Progenitor cell of endocrine pancreas (in vitro differentiated cells): ENCODE measurements at regions not wholly inside any gene's neighbourhood (a gene's known extent, or its start where the extent isn't known, plus 50 kb on each side); places are given as distances from the start of the nearest gene placed in this dataset.
"Not testable (repeated sequence)": the region's sequence is repeated elsewhere in the genome, so short reads cannot be mapped to it uniquely, and the experiment has no call there.

Experiments used
- DNase-seq: peaks from one replicate; pipeline ENCODE4 v3.0.0; 2021; ENCODE audit warnings: low spot score; ENCODE audit not compliant: unreplicated experiment
- H3K27ac Mint-ChIP-seq: 2 replicates; pipeline ENCODE4 v1.8.0; 2021; ENCODE audit warnings: mild to moderate bottlenecking, moderate library complexity, mixed read lengths
- H3K27me3 Mint-ChIP-seq: 2 replicates; pipeline ENCODE4 v1.8.0; 2021; ENCODE audit warnings: mixed read lengths
- H3K36me3 Mint-ChIP-seq: 2 replicates; pipeline ENCODE4 v1.8.0; 2022; ENCODE audit warnings: mixed read lengths; ENCODE audit not compliant: insufficient read depth
- H3K4me1 Mint-ChIP-seq: 2 replicates; pipeline ENCODE4 v1.8.0; 2021; ENCODE audit warnings: low read depth, mixed read lengths
- H3K4me3 Mint-ChIP-seq: 2 replicates; pipeline ENCODE4 v1.8.0; 2021; ENCODE audit warnings: low read depth, mild to moderate bottlenecking, moderate library complexity, mixed read lengths
- H3K9me3 Mint-ChIP-seq: 2 replicates; pipeline ENCODE4 v1.8.0; 2021; ENCODE audit warnings: low read depth, mixed read lengths
- TF ChIP-seq, protein P1 (sequence below): fragments of 200-600 bp; sonication (generic); IDR thresholded peaks from one replicate; pipeline ENCODE4 v1.5.0; 2021; ENCODE audit warnings: antibody characterized with exemption, mild to moderate bottlenecking; ENCODE audit not compliant: unreplicated experiment

DNA sequence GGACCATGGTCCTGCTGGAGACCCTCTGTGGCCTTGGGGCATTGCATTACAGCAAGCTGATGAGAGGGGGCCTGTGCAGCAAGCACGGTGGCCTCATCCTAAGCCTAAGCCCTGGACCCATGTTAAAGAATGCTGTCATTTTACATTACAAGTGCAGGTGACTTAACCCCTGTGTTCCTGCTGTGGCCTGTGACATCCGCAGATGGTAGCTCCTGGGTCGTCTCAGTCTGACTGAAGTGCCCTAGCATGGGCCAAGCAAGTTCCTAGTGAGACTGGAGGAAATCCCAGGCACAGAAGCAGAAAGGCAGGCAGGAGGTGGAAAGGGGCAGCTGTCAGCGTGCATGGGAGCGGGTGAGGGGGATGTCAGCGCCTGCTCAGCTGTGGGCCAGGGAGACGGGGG lies 252.4 kb downstream of the FNDC1 start:
- TF ChIP-seq, protein P1, sequence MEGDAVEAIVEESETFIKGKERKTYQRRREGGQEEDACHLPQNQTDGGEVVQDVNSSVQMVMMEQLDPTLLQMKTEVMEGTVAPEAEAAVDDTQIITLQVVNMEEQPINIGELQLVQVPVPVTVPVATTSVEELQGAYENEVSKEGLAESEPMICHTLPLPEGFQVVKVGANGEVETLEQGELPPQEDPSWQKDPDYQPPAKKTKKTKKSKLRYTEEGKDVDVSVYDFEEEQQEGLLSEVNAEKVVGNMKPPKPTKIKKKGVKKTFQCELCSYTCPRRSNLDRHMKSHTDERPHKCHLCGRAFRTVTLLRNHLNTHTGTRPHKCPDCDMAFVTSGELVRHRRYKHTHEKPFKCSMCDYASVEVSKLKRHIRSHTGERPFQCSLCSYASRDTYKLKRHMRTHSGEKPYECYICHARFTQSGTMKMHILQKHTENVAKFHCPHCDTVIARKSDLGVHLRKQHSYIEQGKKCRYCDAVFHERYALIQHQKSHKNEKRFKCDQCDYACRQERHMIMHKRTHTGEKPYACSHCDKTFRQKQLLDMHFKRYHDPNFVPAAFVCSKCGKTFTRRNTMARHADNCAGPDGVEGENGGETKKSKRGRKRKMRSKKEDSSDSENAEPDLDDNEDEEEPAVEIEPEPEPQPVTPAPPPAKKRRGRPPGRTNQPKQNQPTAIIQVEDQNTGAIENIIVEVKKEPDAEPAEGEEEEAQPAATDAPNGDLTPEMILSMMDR = no peak
- Mint-ChIP-seq H3K4me3 (no peak overlapping the region), H3K9me3 (no peaks in the 10 kb centered on the region), H3K27me3 (peaks cover 3% of the 10 kb centered on the region), H3K4me1 (peaks cover 3% of the 10 kb centered on the region), H3K36me3 (no peaks in the 10 kb centered on the region), H3K27ac (no peak overlapping the region)
- DNase-seq = no peak

DNA sequence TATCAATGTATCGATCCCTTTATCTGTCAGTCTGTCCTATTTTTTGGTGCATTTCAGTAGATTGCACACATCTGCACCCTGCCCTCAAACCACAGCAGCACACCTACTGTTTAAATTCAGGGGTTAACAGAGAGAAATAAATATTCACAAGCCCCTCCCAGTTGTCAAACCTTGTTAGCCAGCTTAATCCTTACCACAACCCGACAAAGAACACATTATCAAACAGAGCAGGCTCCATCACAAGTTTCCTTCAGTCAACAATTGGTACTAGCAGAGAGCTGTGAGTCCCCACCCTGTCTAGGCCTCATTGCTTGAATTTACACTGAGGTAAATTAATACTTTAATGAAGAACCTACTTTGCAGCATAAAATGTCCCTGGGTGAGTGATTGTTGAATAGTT lies 249.8 kb downstream of the FNDC1 start:
- Mint-ChIP-seq H3K27ac (no peak overlapping the region), H3K9me3 (peaks cover 15% of the 10 kb centered on the region)
- TF ChIP-seq, protein P1 = no peak

DNA sequence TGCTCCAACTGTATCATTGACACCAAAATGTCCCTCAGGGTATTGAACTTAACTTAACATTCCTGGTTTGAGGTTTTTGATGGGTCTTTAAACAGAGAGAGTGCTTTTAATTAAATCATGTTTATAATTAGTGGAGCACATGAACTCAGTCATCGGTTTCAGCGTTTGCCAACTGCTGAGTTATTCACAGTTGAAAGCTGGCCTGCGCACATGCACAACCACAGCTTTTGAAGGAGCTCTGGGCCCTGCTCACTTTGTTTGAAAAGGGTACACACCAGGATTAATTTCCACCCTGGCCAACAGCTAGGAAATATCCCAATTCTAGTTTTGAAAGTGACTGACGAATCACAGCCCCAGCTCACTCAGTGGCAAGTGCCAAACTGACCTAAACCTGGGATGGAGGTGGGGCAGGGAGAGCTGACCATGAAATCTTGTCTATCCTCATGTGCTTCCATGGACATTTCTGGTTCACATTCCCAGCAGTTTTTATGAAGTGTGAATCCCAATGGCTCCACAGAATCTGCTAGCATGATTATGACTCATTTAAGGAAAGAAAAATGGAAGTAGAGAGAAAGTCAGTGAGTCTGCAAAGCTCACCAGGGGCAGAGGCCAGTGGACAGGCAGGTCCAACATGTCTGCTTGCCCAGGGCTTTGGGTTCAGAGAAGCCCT lies 247.8 kb downstream of the FNDC1 start:
- Mint-ChIP-seq H3K36me3 (peaks cover 2% of the 10 kb centered on the region), H3K27me3 (peaks cover 11% of the 10 kb centered on the region), H3K9me3 (peaks cover 15% of the 10 kb centered on the region), H3K27ac (no peak overlapping the region), H3K4me3 (no peak overlapping the region), H3K4me1 (peaks cover 3% of the 10 kb centered on the region)
- TF ChIP-seq, protein P1 = no peak
- DNase-seq = no peak

More for the DNA sequence above, 249.8 kb downstream of the FNDC1 start:
- Mint-ChIP-seq H3K4me3 (no peak overlapping the region), H3K36me3 (peaks cover 2% of the 10 kb centered on the region), H3K27me3 (peaks cover 3% of the 10 kb centered on the region), H3K4me1 (peaks cover 3% of the 10 kb centered on the region)
- no peak for DNase-seq

DNA sequence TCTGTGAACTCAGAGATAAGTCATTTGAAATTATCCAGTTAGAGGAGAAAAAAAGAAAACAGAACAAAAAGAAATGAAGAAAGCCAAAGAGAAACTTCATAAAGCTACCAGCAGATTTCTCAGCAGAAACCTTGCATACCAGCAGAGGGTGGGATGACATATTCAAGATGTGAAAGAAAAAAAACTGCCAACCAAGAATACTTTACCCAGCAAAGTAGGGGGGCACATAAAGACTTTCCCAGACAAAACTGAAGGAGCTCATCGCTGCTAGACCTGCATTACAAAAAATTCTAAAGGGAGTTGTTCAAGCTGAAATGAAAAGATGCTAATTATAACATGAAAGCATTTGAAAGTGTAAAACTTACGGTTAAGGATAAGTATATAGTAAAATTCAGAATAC lies 246.3 kb downstream of the FNDC1 start:
- TF ChIP-seq, protein P1 = no peak
- Mint-ChIP-seq H3K4me1 (peaks cover 3% of the 10 kb centered on the region), H3K27me3 (peaks cover 17% of the 10 kb centered on the region), H3K27ac (no peak overlapping the region), H3K4me3 (no peak overlapping the region), H3K9me3 (peaks cover 15% of the 10 kb centered on the region), H3K36me3 (peaks cover 2% of the 10 kb centered on the region)
- no peak for DNase-seq

DNA sequence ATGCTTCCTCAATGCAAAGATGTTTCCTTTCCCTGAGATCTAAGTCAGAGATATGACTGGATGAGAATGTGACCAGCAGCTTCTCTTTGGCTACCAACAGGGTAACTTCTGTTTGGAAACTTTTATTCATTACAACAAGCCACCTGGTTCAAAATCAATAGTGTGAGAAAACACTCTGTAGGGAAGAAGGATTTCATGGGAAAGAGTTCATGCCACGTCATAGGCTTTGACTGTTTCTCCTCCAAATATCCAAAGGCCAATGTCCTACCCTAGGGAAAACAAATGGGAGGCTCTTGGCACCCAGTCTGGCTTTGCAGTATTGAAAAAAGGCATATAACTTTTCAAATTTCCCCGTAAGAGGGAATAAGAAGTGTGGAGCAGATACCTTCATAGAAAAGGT lies 245.5 kb downstream of the FNDC1 start:
- Mint-ChIP-seq H3K36me3 (peaks cover 2% of the 10 kb centered on the region), H3K4me3 (no peak overlapping the region), H3K4me1 (peaks cover 3% of the 10 kb centered on the region), H3K9me3 (peaks cover 15% of the 10 kb centered on the region), H3K27ac (no peak overlapping the region), H3K27me3 (peaks cover 20% of the 10 kb centered on the region)
- TF ChIP-seq, protein P1 = no peak
- DNase-seq = no peak

DNA sequence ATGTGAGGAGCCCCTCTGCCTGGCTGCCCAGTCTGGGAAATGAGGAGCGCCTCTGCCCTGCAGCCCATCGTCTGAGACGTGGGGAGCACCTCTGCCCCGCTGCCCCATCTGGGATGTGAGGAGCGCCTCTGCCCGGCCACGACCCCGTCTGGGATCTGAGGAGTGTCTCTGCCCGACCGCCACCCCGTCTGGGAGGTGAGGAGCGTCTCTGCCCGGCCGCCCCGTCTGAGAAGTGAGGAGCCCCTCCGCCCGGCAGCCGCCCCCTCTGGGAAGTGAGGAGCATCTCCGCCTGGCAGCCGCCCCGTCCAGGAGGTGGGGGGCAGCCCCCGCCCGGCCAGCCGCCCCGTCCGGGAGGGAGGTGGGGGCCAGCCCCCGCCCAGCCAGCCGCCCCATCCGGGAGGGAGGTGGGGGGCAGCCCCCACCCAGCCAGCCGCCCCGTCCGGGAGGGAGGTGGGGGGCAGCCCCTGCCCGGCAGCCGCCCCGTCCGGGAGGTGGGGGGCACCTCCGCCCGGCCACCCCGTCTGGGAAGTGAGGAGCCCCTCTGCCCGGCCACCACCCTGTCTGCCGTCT lies 238.1 kb downstream of the FNDC1 start:
- H3K27ac Mint-ChIP-seq, H3K36me3 Mint-ChIP-seq, DNase-seq, H3K4me3 Mint-ChIP-seq, H3K9me3 Mint-ChIP-seq, H3K4me1 Mint-ChIP-seq: not testable (repeated sequence)
- peaks cover 15% of the 10 kb centered on the region for H3K27me3 Mint-ChIP-seq
